Keratinocyte (primary cell): ENCODE measurements at regions not wholly inside any gene's neighbourhood (a gene's known extent, or its start where the extent isn't known, plus 50 kb on each side); places are given as distances from the start of the nearest gene placed in this dataset.

Source experiments
- DNase-seq: peaks from one replicate; pipeline ENCODE4 v3.0.0-alpha.2; 2011; ENCODE audit warnings: low read depth, missing footprints, low spot score
- FAIRE-seq: peaks from 2 replicates; lab custom pipeline; 2011; peaks lifted over from hg19 to GRCh38; lab: Jason Lieb, UNC
- H2AFZ ChIP-seq: 2 replicates; pipeline ENCODE4 v1.6.0; 2012; ENCODE audit warnings: low read length, control low read depth, inconsistent platforms; ENCODE audit not compliant: control insufficient read depth
- H3K27ac ChIP-seq: 2 replicates; pipeline ENCODE4 v1.5.1; 2011; ENCODE audit warnings: low read length; ENCODE audit not compliant: control insufficient read depth, insufficient read depth
- H3K27me3 ChIP-seq: 3 replicates; pipeline ENCODE4 v1.6.0; 2011; ENCODE audit warnings: low read length; ENCODE audit not compliant: control insufficient read depth, insufficient read depth; ENCODE audit errors: extremely low read depth
- H3K36me3 ChIP-seq, 2 experiments: 2 replicates in 1 of 2; 3 replicates in 1 of 2; pipeline ENCODE4 v1.5.1; 2011; ENCODE audit warnings: low read length in 2 of 2, mild to moderate bottlenecking in 1 of 2; ENCODE audit not compliant: control insufficient read depth in 2 of 2, insufficient read depth in 2 of 2; ENCODE audit errors: extremely low read depth in 1 of 2
- H3K4me1 ChIP-seq: 3 replicates; pipeline ENCODE4 v1.5.1; 2011; ENCODE audit warnings: low read length; ENCODE audit not compliant: control insufficient read depth, insufficient read depth; ENCODE audit errors: extremely low read depth
- H3K4me2 ChIP-seq: 3 replicates; pipeline ENCODE4 v1.6.0; 2011; ENCODE audit warnings: low read depth, low read length; ENCODE audit not compliant: control insufficient read depth, insufficient read depth; ENCODE audit errors: extremely low read depth
- H3K4me3 ChIP-seq, 3 experiments: fragments of 200-600 bp in 1 of 3; sonication (generic) in 1 of 3; 2 replicates in 2 of 3; 3 replicates in 1 of 3; pipeline ENCODE4 v1.5.1; 2011 to 2016; ENCODE audit warnings: low read length in 3 of 3, mild to moderate bottlenecking in 3 of 3, control low read depth in 2 of 3, inconsistent platforms in 1 of 3, low read depth in 1 of 3, mixed read lengths in 1 of 3, mixed run types in 1 of 3, moderate library complexity in 1 of 3; ENCODE audit not compliant: control insufficient read depth in 2 of 3, insufficient read depth in 2 of 3; ENCODE audit errors: extremely low read depth in 1 of 3
- H3K79me2 ChIP-seq: 2 replicates; pipeline ENCODE4 v1.6.0; 2012; ENCODE audit warnings: low read length; ENCODE audit not compliant: control insufficient read depth, insufficient read depth
- H3K9ac ChIP-seq: 3 replicates; pipeline ENCODE4 v1.6.0; 2011; ENCODE audit warnings: low read length; ENCODE audit not compliant: control insufficient read depth, insufficient read depth; ENCODE audit errors: extremely low read depth
- H3K9me1 ChIP-seq: 3 replicates; pipeline ENCODE4 v1.6.0; 2011; ENCODE audit warnings: low read length; ENCODE audit not compliant: control insufficient read depth, insufficient read depth; ENCODE audit errors: extremely low read depth
- H3K9me3 ChIP-seq: 2 replicates; pipeline ENCODE4 v1.5.1; 2012; ENCODE audit warnings: low read depth, low read length; ENCODE audit not compliant: control insufficient read depth
- H4K20me1 ChIP-seq: 3 replicates; pipeline ENCODE4 v1.6.0; 2011; ENCODE audit warnings: low read length; ENCODE audit not compliant: control insufficient read depth, insufficient read depth; ENCODE audit errors: extremely low read depth
- EZH2 ChIP-seq: IDR thresholded peaks from one replicate; pipeline ENCODE4 v1.6.1; 2012; ENCODE audit warnings: inconsistent platforms, mild to moderate bottlenecking, low read length, moderate library complexity
- dilution Hi-C: fragments of 300-500 bp; cut with MboI; formaldehyde crosslinking; loops from one replicate; pipeline ENCODE4 v1.7.0; 2020; ENCODE audit warnings: low sequenced_read_pairs; ENCODE audit not compliant: extremely low pct_ligation_motif_present
- TF ChIP-seq, protein P1 (sequence below), 3 experiments: IDR thresholded peaks in 1 of 3; conservative IDR thresholded peaks in 1 of 3; optimal IDR thresholded peaks in 1 of 3; 2 replicates in 2 of 3; 3 replicates in 1 of 3; pipeline versions ENCODE3 to v1.5.1; 2011; ENCODE audit warnings: low read length in 3 of 3, mild to moderate bottlenecking in 3 of 3, moderate library complexity in 2 of 3, control low read depth in 1 of 3, inconsistent platforms in 1 of 3; ENCODE audit not compliant: insufficient read depth in 2 of 3; ENCODE audit errors: extremely low read depth in 1 of 3

- FAIRE-seq (no peak), DNase-seq (no peak)
- H3K4me2 ChIP-seq: no peak overlapping the region
- no peaks in the 10 kb centered on the region for H3K4me1 ChIP-seq
- H3K9me1 ChIP-seq: no peaks in the 10 kb centered on the region
- H3K9me3 ChIP-seq: no peaks in the 10 kb centered on the region
- H3K27ac ChIP-seq: no peak overlapping the region
- H3K79me2 ChIP-seq: no peaks in the 10 kb centered on the region
- no peak overlapping the region for H3K4me3 ChIP-seq
- TF ChIP-seq EZH2: no peak
- TF ChIP-seq, protein P1, sequence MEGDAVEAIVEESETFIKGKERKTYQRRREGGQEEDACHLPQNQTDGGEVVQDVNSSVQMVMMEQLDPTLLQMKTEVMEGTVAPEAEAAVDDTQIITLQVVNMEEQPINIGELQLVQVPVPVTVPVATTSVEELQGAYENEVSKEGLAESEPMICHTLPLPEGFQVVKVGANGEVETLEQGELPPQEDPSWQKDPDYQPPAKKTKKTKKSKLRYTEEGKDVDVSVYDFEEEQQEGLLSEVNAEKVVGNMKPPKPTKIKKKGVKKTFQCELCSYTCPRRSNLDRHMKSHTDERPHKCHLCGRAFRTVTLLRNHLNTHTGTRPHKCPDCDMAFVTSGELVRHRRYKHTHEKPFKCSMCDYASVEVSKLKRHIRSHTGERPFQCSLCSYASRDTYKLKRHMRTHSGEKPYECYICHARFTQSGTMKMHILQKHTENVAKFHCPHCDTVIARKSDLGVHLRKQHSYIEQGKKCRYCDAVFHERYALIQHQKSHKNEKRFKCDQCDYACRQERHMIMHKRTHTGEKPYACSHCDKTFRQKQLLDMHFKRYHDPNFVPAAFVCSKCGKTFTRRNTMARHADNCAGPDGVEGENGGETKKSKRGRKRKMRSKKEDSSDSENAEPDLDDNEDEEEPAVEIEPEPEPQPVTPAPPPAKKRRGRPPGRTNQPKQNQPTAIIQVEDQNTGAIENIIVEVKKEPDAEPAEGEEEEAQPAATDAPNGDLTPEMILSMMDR (optimal IDR thresholded peaks at IDR 0.05 in 1 of 3, IDR thresholded peaks at IDR 0.05 in 1 of 3, conservative IDR thresholded peaks at IDR 0.05 in 1 of 3; ENCODE audit: extremely low read depth in 1 of 3, insufficient read depth in 2 of 3, low read length in 3 of 3): no peak
- H3K27me3 ChIP-seq: no peaks in the 10 kb centered on the region
- dilution Hi-C loops: no loop called here
- no peak overlapping the region for H2AFZ ChIP-seq
- H3K36me3 ChIP-seq: no peaks in the 10 kb centered on the region
- H4K20me1 ChIP-seq: no peaks in the 10 kb centered on the region
- no peak overlapping the region for H3K9ac ChIP-seq
Measured at GRCh38 chr2:175310813-175311504, 129.4 kb upstream of the ATP5MC3 start.

DNA sequence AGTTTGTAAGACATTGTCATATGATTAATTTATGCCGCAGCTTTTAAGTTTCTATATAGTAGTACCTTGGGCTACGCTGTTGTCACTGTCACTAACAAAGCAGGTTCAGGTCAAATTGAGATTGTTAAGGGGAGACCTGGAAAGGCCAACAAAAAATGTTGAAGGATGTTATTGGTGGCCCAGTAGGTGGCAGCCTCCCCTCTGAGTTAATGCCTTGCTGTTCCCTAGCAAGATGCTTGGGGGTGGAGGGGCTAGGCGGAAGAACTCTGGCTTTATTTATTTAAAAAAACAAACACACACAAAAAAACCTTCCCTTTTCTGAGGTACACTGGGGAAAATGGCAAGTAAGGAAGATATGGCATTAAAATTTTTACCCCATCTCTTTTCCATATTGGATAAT lies 128.3 kb upstream of the ATP5MC3 start:
- dilution Hi-C loops: no loop called here
- no peaks in the 10 kb centered on the region for H3K4me1 ChIP-seq
- H3K36me3 ChIP-seq: no peaks in the 10 kb centered on the region
- FAIRE-seq: no peak
- no peak overlapping the region for H3K27ac ChIP-seq
- H2AFZ ChIP-seq: no peak overlapping the region
- no peaks in the 10 kb centered on the region for H4K20me1 ChIP-seq
- no peak overlapping the region for H3K4me2 ChIP-seq
- H3K9me3 ChIP-seq: no peaks in the 10 kb centered on the region
- TF ChIP-seq EZH2: no peak
- TF ChIP-seq, protein P1 (optimal IDR thresholded peaks at IDR 0.05 in 1 of 3, IDR thresholded peaks at IDR 0.05 in 1 of 3, conservative IDR thresholded peaks at IDR 0.05 in 1 of 3; ENCODE audit: extremely low read depth in 1 of 3, insufficient read depth in 2 of 3, low read length in 3 of 3): peak; percentile 28 to 62 (median 57)
- no peak overlapping the region for H3K4me3 ChIP-seq
- H3K79me2 ChIP-seq: no peaks in the 10 kb centered on the region
- DNase-seq: no peak
- H3K9ac ChIP-seq: no peak overlapping the region
- H3K9me1 ChIP-seq: no peaks in the 10 kb centered on the region
- no peaks in the 10 kb centered on the region for H3K27me3 ChIP-seq
